WTC11 (cell line): ENCODE measurements at regions not wholly inside any gene's neighbourhood (a gene's known extent, or its start where the extent isn't known, plus 50 kb on each side); places are given as distances from the start of the nearest gene placed in this dataset.
A peak's percentile ranks its signal among the peaks of the same experiment; 100 is the strongest.

Experiments
- ATAC-seq: fragments of 200-7000 bp; cut with Tn5 transposase; 2 replicates; pipeline ENCODE4 v1.10.0; 2021; ENCODE audit warnings: mild to moderate bottlenecking, moderate library complexity
- CTCF ChIA-PET: fragments of 300-600 bp; sonication (Branson Sonifier 250); formaldehyde crosslinking; loops from one replicate; lab custom pipeline; 2021; ENCODE audit warnings: antibody characterized with exemption; lab: Charles Lee
- POLR2A ChIA-PET: fragments of 350-600 bp; sonication (Branson Sonifier 250); formaldehyde crosslinking; loops from one replicate; lab custom pipeline; 2021; ENCODE audit warnings: antibody characterized with exemption; lab: Charles Lee
- DNase-seq: peaks from one replicate; pipeline ENCODE4 v3.0.0; 2021; ENCODE audit warnings: low spot score
- H3K27ac Mint-ChIP-seq: 2 replicates; pipeline ENCODE4 v1.8.0; 2021; ENCODE audit warnings: mixed read lengths
- H3K27me3 Mint-ChIP-seq: 2 replicates; pipeline ENCODE4 v1.8.0; 2021; ENCODE audit warnings: low read depth, mild to moderate bottlenecking, moderate library complexity, mixed read lengths
- H3K36me3 Mint-ChIP-seq: 2 replicates; pipeline ENCODE4 v1.8.0; 2021; ENCODE audit warnings: mixed read lengths
- H3K4me1 Mint-ChIP-seq: 2 replicates; pipeline ENCODE4 v1.8.0; 2022; ENCODE audit warnings: mixed read lengths
- H3K4me3 Mint-ChIP-seq: 2 replicates; pipeline ENCODE4 v1.8.0; 2021; ENCODE audit warnings: mild to moderate bottlenecking, moderate library complexity, mixed read lengths
- H3K9me3 Mint-ChIP-seq: 2 replicates; pipeline ENCODE4 v1.8.0; 2021; ENCODE audit warnings: mixed read lengths
- AFF4 ChIP-seq: sonication (generic); formaldehyde crosslinking; IDR thresholded peaks from 2 replicates; pipeline ENCODE4 v1.8.1; 2023; ENCODE audit warnings: mild to moderate bottlenecking, missing genetic modification reagents, borderline replicate concordance
- ATF1 ChIP-seq: sonication (generic); formaldehyde crosslinking; IDR thresholded peaks from 2 replicates; pipeline ENCODE4 v1.8.1; 2023; ENCODE audit warnings: mild to moderate bottlenecking, moderate library complexity, missing genetic modification reagents
- CREB1 ChIP-seq: sonication (generic); formaldehyde crosslinking; IDR thresholded peaks from 2 replicates; pipeline ENCODE4 v1.8.0; 2023; ENCODE audit warnings: mild to moderate bottlenecking, missing genetic modification reagents
- CREM ChIP-seq: sonication (generic); formaldehyde crosslinking; IDR thresholded peaks from 2 replicates; pipeline ENCODE4 v1.8.1; 2022; ENCODE audit warnings: mild to moderate bottlenecking, missing genetic modification reagents, moderate library complexity
- GTF2I ChIP-seq: fragments of 250-450 bp; sonication (Bioruptor Pico); conservative IDR thresholded peaks from 2 replicates; pipeline ENCODE4 v1.4.0; 2021; ENCODE audit warnings: mild to moderate bottlenecking
- JAZF1 ChIP-seq: fragments of 250-450 bp; sonication (Bioruptor Pico); IDR thresholded peaks from 2 replicates; pipeline ENCODE4 v1.9.0; 2021; ENCODE audit warnings: moderate library complexity, mild to moderate bottlenecking, inconsistent platforms
- NFATC4 ChIP-seq: fragments of 250-450 bp; sonication (Bioruptor Pico); IDR thresholded peaks from 2 replicates; pipeline ENCODE4 v1.9.0; 2021; ENCODE audit warnings: mild to moderate bottlenecking
- NR2C2 ChIP-seq: sonication (generic); formaldehyde crosslinking; IDR thresholded peaks from 2 replicates; pipeline ENCODE4 v1.8.0; 2022; ENCODE audit warnings: mild to moderate bottlenecking, missing genetic modification reagents
- SP1 ChIP-seq: sonication (generic); formaldehyde crosslinking; conservative IDR thresholded peaks from 2 replicates; pipeline ENCODE4 v1.8.1; 2022; ENCODE audit warnings: missing genetic modification reagents
- ZNF396 ChIP-seq: fragments of 250-450 bp; sonication (Bioruptor Pico); IDR thresholded peaks from 2 replicates; pipeline ENCODE4 v1.8.0; 2021; ENCODE audit warnings: mild to moderate bottlenecking, moderate library complexity, borderline replicate concordance
- ZNF425 ChIP-seq: fragments of 250-450 bp; sonication (Bioruptor Pico); conservative IDR thresholded peaks from 2 replicates; pipeline ENCODE4 v1.9.0; 2021; ENCODE audit warnings: mild to moderate bottlenecking
- ZNF512 ChIP-seq: sonication (generic); formaldehyde crosslinking; IDR thresholded peaks from 2 replicates; pipeline ENCODE4 v1.8.1; 2022; ENCODE audit warnings: missing genetic modification reagents, borderline replicate concordance
- TF ChIP-seq, protein P1 (sequence below): sonication (generic); formaldehyde crosslinking; IDR thresholded peaks from 2 replicates; pipeline ENCODE4 v1.8.0; 2022; ENCODE audit warnings: mild to moderate bottlenecking, missing genetic modification reagents
- TF ChIP-seq, protein P2 (sequence below): sonication (generic); formaldehyde crosslinking; IDR thresholded peaks from 2 replicates; pipeline ENCODE4 v1.8.1; 2022; ENCODE audit warnings: low read depth, missing genetic modification reagents, borderline replicate concordance
- TF ChIP-seq, protein P3 (sequence below): sonication (generic); formaldehyde crosslinking; conservative IDR thresholded peaks from 2 replicates; pipeline ENCODE4 v1.8.1; 2022; ENCODE audit warnings: mild to moderate bottlenecking, missing genetic modification reagents
- TF ChIP-seq, protein P4 (sequence below): sonication (generic); formaldehyde crosslinking; IDR thresholded peaks from 2 replicates; pipeline ENCODE4 v1.8.0; 2022; ENCODE audit warnings: mild to moderate bottlenecking, missing genetic modification reagents

- TF ChIP-seq CREM (CRISPR knock-in tag) (no peak), GTF2I (CRISPR knock-in tag) (no peak), NFATC4 (CRISPR knock-in tag) (no peak), ATF1 (no peak), ZNF512 (no peak), SP1 (CRISPR knock-in tag) (no peak)
- TF ChIP-seq, protein P1, sequence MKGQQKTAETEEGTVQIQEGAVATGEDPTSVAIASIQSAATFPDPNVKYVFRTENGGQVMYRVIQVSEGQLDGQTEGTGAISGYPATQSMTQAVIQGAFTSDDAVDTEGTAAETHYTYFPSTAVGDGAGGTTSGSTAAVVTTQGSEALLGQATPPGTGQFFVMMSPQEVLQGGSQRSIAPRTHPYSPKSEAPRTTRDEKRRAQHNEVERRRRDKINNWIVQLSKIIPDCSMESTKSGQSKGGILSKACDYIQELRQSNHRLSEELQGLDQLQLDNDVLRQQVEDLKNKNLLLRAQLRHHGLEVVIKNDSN (CRISPR knock-in tag): no peak
- TF ChIP-seq, protein P2, sequence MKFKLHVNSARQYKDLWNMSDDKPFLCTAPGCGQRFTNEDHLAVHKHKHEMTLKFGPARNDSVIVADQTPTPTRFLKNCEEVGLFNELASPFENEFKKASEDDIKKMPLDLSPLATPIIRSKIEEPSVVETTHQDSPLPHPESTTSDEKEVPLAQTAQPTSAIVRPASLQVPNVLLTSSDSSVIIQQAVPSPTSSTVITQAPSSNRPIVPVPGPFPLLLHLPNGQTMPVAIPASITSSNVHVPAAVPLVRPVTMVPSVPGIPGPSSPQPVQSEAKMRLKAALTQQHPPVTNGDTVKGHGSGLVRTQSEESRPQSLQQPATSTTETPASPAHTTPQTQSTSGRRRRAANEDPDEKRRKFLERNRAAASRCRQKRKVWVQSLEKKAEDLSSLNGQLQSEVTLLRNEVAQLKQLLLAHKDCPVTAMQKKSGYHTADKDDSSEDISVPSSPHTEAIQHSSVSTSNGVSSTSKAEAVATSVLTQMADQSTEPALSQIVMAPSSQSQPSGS (CRISPR knock-in tag): no peak
These were observed 101.0 kb downstream of the CD200R1L start (continued) for GRCh38 chr3:112745567-112746248.

- Mint-ChIP-seq H3K4me1 (peaks cover 23% of the 10 kb centered on the region), H3K27ac (no peak overlapping the region), H3K27me3 (no peaks in the 10 kb centered on the region; the same call in 1 of the 2 replicates)
- no peak for DNase-seq
- CTCF ChIA-PET: interaction anchor here (3.0 kb wide), 1 partner anchor 10 kb away, joined by 18 read pairs; no protein-coding TSS in a partner anchor
- POLR2A ChIA-PET: no interaction called here
- ATAC-seq: peak; percentile 55
- TF ChIP-seq CREB1 (CRISPR knock-in tag) (no peak), ZNF512 (no peak), ZNF396 (no peak), JAZF1 (no peak), ZNF425 (no peak), NR2C2 (CRISPR knock-in tag) (no peak), AFF4 (CRISPR knock-in tag) (no peak)
- TF ChIP-seq, protein P3, sequence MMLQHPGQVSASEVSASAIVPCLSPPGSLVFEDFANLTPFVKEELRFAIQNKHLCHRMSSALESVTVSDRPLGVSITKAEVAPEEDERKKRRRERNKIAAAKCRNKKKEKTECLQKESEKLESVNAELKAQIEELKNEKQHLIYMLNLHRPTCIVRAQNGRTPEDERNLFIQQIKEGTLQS (CRISPR knock-in tag): no peak
- TF ChIP-seq, protein P4, sequence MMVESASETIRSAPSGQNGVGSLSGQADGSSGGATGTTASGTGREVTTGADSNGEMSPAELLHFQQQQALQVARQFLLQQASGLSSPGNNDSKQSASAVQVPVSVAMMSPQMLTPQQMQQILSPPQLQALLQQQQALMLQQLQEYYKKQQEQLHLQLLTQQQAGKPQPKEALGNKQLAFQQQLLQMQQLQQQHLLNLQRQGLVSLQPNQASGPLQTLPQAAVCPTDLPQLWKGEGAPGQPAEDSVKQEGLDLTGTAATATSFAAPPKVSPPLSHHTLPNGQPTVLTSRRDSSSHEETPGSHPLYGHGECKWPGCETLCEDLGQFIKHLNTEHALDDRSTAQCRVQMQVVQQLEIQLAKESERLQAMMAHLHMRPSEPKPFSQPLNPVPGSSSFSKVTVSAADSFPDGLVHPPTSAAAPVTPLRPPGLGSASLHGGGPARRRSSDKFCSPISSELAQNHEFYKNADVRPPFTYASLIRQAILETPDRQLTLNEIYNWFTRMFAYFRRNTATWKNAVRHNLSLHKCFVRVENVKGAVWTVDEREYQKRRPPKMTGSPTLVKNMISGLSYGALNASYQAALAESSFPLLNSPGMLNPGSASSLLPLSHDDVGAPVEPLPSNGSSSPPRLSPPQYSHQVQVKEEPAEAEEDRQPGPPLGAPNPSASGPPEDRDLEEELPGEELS: no peak
- TF ChIP-seq, all 79 proteins: peak for 0
- Mint-ChIP-seq H3K4me3 (no peak overlapping the region), H3K36me3 (no peaks in the 10 kb centered on the region), H3K9me3 (no peaks in the 10 kb centered on the region)
These were observed 101.7 kb downstream of the CD200R1L start for GRCh38 chr3:112744825-112745566.
